Breast epithelium (tissue), 3 donors: ENCODE measurements at regions not wholly inside any gene's neighbourhood (a gene's known extent, or its start where the extent isn't known, plus 50 kb on each side); places are given as distances from the start of the nearest gene placed in this dataset.

Experiments
- POLR2A ChIP-seq: fragments of 450-650 bp; IDR thresholded peaks from one replicate; pipeline ENCODE4 v1.6.1; 2016; ENCODE audit warnings: antibody characterized with exemption, mild to moderate bottlenecking, moderate library complexity
- POLR2AphosphoS5 ChIP-seq, 3 donors: sonication (generic); formaldehyde crosslinking; IDR thresholded peaks; one replicate each; pipeline ENCODE4 v1.6.1; 2017; ENCODE audit warnings: antibody characterized with exemption in 3 of 3
- TF ChIP-seq, protein P1 (sequence below), 3 donors: fragments of 450-650 bp; IDR thresholded peaks; one replicate each; pipeline ENCODE4 v1.5.1; 2016 to 2017; ENCODE audit warnings: antibody characterized with exemption in 3 of 3, mild to moderate bottlenecking in 3 of 3, moderate library complexity in 3 of 3

DNA sequence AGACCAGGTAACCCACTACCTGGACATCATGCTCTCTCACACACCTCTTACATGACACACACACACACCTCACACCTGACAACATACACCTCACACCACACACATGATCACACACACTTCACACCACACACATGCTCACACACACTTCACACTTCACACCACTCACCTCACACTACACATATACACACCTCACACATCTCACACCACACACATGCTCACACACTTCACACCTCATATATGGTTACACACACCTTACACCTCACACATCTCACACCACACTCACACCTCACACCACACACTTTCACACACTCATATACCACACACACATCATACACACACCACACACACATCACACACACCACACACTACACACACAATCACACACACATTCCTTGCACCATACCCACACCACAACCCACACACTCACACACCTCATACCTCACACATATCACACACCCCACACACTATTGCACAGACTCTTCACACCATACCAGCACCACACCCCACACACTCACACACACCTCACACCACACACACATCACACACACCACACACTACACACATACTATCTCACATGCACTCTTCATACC, 98.1 kb upstream of the PIEZO2 start:
- no peak for TF ChIP-seq POLR2A
- TF ChIP-seq POLR2AphosphoS5 (IDR thresholded peaks at IDR 0.05) = no peak
- TF ChIP-seq, protein P1, sequence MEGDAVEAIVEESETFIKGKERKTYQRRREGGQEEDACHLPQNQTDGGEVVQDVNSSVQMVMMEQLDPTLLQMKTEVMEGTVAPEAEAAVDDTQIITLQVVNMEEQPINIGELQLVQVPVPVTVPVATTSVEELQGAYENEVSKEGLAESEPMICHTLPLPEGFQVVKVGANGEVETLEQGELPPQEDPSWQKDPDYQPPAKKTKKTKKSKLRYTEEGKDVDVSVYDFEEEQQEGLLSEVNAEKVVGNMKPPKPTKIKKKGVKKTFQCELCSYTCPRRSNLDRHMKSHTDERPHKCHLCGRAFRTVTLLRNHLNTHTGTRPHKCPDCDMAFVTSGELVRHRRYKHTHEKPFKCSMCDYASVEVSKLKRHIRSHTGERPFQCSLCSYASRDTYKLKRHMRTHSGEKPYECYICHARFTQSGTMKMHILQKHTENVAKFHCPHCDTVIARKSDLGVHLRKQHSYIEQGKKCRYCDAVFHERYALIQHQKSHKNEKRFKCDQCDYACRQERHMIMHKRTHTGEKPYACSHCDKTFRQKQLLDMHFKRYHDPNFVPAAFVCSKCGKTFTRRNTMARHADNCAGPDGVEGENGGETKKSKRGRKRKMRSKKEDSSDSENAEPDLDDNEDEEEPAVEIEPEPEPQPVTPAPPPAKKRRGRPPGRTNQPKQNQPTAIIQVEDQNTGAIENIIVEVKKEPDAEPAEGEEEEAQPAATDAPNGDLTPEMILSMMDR (IDR thresholded peaks at IDR 0.05) = no peak
